22Rv1 (cell line): ENCODE measurements at regions not wholly inside any gene's neighbourhood (a gene's known extent, or its start where the extent isn't known, plus 50 kb on each side); places are given as distances from the start of the nearest gene placed in this dataset.

Experiments used
- H3K27ac ChIP-seq: fragments of 450-650 bp; 2 replicates; pipeline ENCODE4 v1.5.1; 2017
- ZFX ChIP-seq: fragments of 450-650 bp; IDR thresholded peaks from 2 replicates; pipeline ENCODE4 v1.6.1; 2017; ENCODE audit warnings: antibody characterized with exemption, borderline replicate concordance
- TF ChIP-seq, protein P1 (sequence below): fragments of 450-650 bp; IDR thresholded peaks from 2 replicates; pipeline ENCODE4 v1.5.1; 2017; ENCODE audit warnings: mild to moderate bottlenecking

DNA sequence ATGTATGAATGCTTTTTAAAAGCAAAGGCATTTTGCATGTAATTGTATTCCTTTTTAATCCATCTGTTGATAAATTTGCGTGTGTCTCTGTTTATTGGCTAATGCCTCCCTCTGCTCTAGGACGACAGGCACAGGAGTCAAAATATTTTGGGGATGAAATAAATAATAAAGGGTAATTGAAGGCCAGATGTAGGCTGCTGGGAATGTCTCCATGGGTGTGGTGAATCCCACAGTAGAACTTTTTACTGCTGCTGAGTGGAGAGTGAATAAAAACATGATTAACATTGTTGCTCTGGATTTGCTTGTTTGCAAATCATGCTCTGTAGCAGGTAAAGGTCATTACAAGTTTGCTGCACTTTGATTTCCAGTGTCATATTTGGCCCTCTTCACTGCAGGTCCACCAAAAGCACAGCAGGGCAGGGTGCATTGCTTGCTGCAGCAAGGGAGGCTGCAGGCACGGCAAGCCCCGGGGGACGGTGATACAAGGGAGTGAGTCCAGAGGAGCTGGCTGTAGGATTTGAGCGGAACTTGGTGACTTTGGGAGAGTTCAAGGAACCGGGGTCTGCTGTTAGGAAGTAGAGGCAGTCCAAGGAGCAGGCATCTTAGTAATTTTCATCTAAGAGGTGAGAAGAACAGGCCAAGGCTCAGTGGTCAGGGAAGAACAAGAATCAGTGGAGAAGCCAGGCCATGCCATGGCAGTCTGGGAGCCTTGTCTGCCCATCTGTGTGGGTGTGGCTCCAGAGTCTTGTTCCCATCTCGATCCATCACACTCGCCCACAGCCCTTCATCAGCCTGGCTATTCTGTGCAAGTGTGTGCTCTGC lies 201.5 kb upstream of the RAB6C start:
- TF ChIP-seq, protein P1, sequence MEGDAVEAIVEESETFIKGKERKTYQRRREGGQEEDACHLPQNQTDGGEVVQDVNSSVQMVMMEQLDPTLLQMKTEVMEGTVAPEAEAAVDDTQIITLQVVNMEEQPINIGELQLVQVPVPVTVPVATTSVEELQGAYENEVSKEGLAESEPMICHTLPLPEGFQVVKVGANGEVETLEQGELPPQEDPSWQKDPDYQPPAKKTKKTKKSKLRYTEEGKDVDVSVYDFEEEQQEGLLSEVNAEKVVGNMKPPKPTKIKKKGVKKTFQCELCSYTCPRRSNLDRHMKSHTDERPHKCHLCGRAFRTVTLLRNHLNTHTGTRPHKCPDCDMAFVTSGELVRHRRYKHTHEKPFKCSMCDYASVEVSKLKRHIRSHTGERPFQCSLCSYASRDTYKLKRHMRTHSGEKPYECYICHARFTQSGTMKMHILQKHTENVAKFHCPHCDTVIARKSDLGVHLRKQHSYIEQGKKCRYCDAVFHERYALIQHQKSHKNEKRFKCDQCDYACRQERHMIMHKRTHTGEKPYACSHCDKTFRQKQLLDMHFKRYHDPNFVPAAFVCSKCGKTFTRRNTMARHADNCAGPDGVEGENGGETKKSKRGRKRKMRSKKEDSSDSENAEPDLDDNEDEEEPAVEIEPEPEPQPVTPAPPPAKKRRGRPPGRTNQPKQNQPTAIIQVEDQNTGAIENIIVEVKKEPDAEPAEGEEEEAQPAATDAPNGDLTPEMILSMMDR: no peak
- TF ChIP-seq ZFX: no peak

DNA sequence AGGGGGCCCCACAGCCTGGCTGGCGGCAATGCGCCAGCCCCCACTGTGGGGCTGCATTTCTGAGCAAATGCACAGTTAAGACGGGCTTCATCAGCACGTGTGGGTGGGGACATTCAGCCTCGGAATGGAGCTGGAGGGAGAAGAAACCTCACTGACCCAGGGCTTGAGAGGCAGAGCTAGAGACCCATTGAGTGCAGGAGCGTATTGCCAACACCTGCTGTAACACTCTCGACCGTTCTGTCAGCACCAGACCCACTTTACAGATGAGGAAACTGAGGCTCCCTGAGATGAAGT lies 200.9 kb upstream of the RAB6C start:
- TF ChIP-seq ZFX: no peak

More for the DNA sequence above, 201.5 kb upstream of the RAB6C start:
- no peak overlapping the region for H3K27ac ChIP-seq

GRCh38 chr2:129779783-129780182 lies 199.7 kb upstream of the RAB6C start:
- no peak overlapping the region for H3K27ac ChIP-seq
- TF ChIP-seq ZFX: no peak
- TF ChIP-seq, protein P1: no peak

More for the DNA sequence above, 200.9 kb upstream of the RAB6C start:
- H3K27ac ChIP-seq: no peak overlapping the region

DNA sequence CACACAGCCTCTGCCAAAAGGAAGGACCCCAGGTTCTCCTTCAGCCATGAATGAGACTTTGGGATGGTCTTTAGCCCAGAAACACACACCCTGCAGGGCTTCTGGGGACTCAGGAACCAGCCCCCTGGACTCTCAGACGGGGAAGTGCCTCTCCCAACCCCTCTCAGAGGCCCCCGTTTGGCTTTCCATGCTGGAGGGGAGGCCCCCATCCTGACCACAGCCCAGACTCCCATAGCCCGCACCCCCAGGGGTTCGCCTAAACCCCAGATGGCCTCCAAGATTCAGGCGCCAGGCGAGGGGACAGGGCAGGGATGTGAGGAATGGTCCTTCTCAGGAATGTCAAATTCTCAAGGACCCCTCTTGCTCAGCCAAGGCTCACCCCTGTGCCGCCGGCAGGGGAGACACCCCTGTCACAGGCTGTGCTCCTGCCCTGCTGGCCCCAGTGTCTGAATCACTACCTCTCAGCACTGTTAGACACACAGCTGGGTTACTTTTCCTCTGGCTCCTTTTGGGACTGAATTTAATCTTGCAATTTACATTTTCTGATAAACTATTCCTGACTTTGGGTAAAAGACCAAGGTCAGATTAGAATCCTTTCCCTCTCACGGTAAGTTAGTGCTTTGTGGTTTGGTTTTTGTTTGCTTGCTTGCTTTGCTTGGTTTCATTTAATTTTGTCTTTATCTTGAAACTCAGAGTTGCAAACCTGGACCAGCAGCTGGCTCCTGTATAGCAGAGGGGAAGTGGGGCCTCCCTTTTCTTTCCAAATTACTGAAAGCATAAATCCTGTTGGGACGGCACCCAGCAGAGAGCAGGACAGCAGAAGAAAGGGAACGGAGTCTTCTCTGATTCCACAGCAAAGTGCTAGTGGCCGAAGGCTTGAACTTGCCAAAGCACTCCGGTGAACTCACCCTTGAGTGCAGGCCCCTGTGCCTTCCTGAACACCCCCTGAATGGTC lies 198.9 kb upstream of the RAB6C start:
- TF ChIP-seq, protein P1: no peak
- TF ChIP-seq ZFX: no peak
- H3K27ac ChIP-seq: no peak overlapping the region

DNA sequence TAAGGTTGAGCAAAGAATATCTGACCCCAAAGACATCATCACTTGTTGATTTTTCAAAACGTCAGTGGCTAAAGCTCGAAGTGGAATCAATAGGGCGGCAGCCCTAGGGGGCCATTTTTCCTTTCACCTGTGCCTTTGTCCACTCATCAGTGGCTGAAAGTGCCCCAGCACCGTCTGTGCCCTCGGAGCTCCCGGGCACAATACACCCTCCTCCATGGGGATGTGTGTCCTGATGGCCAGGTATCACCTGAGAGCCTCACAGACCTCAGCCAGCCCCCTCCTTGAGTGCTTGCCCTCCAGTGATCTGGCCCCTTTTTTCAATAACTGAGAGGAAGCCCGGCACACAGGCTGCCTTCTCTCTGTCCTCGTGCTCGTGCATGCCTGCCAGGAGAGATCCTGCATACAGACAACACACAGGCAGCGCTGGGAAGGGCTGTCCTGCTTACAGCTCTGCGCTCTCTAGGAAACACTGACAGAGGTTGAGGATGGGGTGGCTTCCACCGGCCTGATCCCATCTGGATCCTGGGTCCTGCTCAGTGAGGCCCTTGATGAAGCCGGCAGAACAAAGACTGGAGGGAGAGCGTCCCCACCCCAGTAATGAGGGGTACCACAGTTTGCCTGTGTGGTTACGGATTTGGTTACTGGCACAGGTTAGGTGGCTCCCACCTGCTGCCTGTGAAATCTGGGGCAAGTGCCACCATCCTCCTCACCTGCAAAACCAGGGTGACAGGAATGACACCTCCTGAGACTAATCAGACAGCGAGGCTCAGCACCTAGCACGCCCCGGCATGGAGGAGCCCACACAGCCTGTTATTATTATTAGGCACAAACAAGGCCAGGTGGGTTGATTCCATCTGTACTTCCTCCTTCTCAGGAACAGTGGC lies 197.5 kb upstream of the RAB6C start:
- TF ChIP-seq, protein P1: no peak
- no peak for TF ChIP-seq ZFX

GRCh38 chr2:129782633-129782990 lies 196.9 kb upstream of the RAB6C start:
- no peak overlapping the region for H3K27ac ChIP-seq

More for the DNA sequence above, 197.5 kb upstream of the RAB6C start:
- no peak overlapping the region for H3K27ac ChIP-seq

DNA sequence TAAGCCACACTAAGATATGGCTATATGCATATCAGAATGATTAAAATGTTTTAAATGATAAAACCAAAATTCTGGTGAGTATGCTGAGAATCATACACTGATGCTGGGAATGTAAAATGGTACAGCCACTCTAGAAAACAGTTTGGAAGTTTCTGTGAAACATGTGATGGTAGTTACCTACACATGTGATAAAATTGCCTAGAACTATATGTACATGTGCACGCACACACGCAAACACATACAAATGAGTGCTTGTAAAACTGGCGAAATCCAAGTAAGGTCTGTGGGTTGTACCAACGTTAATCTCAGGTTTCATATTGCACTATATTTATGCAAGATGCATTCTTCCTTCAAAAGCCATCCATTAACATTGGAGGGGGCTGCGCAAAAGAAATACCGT lies 195.0 kb upstream of the RAB6C start:
- TF ChIP-seq, protein P1: no peak
- no peak for TF ChIP-seq ZFX
- H3K27ac ChIP-seq: no peak overlapping the region

More at GRCh38 chr2:129782633-129782990, 196.9 kb upstream of the RAB6C start:
- TF ChIP-seq, protein P1: no peak
- TF ChIP-seq ZFX: no peak
